ENCODE measurements at regions not wholly inside any gene's neighbourhood (a gene's known extent, or its start where the extent isn't known, plus 50 kb on each side); places are given as distances from the start of the nearest gene placed in this dataset.
"Not testable (repeated sequence)": the region's sequence is repeated elsewhere in the genome, so short reads cannot be mapped to it uniquely, and the experiment has no call there.

DNA sequence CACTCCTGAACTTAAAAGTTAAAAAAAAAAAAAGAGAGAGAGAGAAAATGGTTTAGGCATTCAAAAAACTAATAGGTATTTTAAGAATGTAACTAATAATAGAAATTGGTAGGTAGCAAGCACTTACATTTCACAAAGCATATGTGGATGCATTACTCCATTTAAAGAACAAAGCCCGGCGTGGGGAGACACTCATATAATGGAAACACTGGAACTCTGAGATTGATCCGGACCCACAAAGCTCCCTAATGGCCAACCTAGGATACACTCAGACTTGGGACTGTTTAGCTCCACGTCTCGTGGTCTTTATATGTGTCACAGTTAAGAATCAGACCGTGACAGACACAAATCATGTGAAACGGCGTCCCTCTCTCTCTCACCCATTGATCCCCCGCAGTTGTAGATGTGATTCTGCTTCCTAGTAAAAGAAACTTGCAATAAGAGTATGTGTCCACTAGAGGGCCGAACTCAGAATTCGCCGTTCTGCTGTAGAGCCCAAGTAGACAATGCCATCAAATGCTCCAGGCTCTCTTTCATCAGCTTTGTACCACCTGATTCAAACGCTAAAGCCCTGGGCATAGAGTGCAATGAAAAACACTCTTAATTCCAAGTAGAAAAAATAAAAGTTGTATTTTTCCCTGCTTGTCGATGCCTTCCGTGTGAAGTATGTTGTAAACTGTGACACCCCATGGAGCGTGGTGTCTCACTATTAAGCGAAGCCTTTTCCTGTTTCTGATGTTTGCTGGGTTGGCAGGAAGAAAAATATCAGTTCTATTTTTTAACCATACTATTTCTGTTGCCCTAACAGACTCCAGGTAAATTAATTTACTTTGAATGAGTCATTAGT is 429.0 kb upstream of the MTPN start:
- Histone ChIP-seq H3K9ac (ENCODE audit: low read length) (peak overlapping the region; percentile 24), H3K9me3 (ENCODE audit: control insufficient read depth, low read depth, low read length) (no peaks in the 10 kb centered on the region), H3K4me1 (ENCODE audit: control insufficient read depth, low read depth, low read length) (peaks cover 10% of the 10 kb centered on the region), H3K36me3 (ENCODE audit: control insufficient read depth, low read depth, low read length) (no peaks in the 10 kb centered on the region), H3K4me3 (ENCODE audit: low read length) (peak overlapping the region; percentile 48), H3K27ac (ENCODE audit: low read length) (no peak overlapping the region), H3K27me3 (ENCODE audit: control insufficient read depth, insufficient read depth, low read length) (peaks cover 9% of the 10 kb centered on the region)

DNA sequence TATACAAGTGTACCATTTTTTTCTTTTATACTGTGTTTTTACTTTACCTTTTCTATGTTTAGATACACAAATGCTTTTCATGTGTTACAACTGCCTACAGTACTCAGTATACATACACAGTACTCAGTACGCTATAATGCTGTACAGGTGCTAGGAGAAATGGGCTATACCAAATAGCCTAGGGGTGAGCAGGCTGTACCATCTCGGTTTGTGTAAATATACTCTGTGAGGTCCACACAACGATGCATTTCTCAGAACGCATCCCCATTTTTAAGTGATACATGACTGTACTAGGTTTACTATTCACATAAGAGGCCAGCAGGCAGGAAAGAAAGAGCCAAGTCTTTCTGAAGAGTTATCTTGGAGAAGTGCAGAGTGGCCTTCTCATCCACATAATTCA is 426.4 kb upstream of the MTPN start:
- H3K9me3 ChIP-seq (ENCODE audit: control insufficient read depth, low read depth, low read length) = no peaks in the 10 kb centered on the region
- no peaks in the 10 kb centered on the region for H3K36me3 ChIP-seq (ENCODE audit: control insufficient read depth, low read depth, low read length)
- H3K9ac ChIP-seq (ENCODE audit: low read length) = no peak overlapping the region
- peaks cover 24% of the 10 kb centered on the region for H3K4me1 ChIP-seq (ENCODE audit: control insufficient read depth, low read depth, low read length)
- H3K4me3 ChIP-seq (ENCODE audit: low read length) = no peak overlapping the region
- H3K27me3 ChIP-seq (ENCODE audit: control insufficient read depth, insufficient read depth, low read length) = peaks cover 23% of the 10 kb centered on the region
- no peak overlapping the region for H3K27ac ChIP-seq (ENCODE audit: low read length)

DNA sequence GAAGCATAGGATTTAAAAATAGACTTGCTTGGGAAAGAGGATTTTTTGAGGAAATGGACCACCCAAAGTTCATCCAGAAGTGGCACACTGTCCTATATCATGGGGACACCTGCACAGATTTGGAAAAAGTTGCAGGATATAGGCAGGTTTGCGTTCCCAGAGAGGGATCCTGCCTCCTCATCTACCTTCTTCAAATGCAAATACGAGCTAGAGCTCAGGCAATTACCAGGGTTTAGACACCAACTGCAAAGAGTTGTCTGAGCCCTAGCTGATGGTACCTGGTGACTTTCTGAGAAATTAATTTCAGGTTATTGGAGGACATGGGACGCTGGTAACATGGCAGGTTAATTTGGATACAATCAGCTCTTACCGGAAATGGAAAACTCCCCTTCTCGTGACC is 423.7 kb upstream of the MTPN start:
- Histone ChIP-seq H3K27ac (ENCODE audit: low read length) (no peak overlapping the region), H3K9ac (ENCODE audit: low read length) (no peak overlapping the region), H3K27me3 (ENCODE audit: control insufficient read depth, insufficient read depth, low read length) (peaks cover 27% of the 10 kb centered on the region), H3K9me3 (ENCODE audit: control insufficient read depth, low read depth, low read length) (no peaks in the 10 kb centered on the region), H3K4me1 (ENCODE audit: control insufficient read depth, low read depth, low read length) (peaks cover 19% of the 10 kb centered on the region), H3K36me3 (ENCODE audit: control insufficient read depth, low read depth, low read length) (no peaks in the 10 kb centered on the region), H3K4me3 (ENCODE audit: low read length) (no peak overlapping the region)

DNA sequence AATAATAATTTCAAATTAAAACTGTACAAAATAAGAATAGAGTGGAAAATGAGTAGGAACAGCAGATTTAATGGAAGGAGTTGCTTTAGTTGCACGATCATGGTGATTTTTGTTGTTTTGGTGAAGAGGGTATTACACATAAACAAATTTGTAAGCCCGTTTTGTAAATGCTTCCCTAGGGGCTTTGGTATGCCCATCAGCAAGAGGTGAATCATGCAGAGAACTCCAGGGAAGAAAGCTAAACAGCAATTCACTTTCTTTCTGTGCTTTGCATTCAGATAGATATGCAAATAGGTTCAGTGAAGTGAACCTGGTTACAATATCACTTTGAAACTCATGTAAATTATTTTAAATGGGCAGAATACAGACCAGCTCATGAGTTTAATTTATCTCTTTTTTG is 422.2 kb upstream of the MTPN start:
- Histone ChIP-seq H3K4me1 (ENCODE audit: control insufficient read depth, low read depth, low read length) (peaks cover 17% of the 10 kb centered on the region), H3K4me3 (ENCODE audit: low read length) (peak overlapping the region; percentile 25), H3K36me3 (ENCODE audit: control insufficient read depth, low read depth, low read length) (no peaks in the 10 kb centered on the region), H3K27ac (ENCODE audit: low read length) (no peak overlapping the region), H3K27me3 (ENCODE audit: control insufficient read depth, insufficient read depth, low read length) (peaks cover 27% of the 10 kb centered on the region), H3K9ac (ENCODE audit: low read length) (no peak overlapping the region), H3K9me3 (ENCODE audit: control insufficient read depth, low read depth, low read length) (no peaks in the 10 kb centered on the region)

DNA sequence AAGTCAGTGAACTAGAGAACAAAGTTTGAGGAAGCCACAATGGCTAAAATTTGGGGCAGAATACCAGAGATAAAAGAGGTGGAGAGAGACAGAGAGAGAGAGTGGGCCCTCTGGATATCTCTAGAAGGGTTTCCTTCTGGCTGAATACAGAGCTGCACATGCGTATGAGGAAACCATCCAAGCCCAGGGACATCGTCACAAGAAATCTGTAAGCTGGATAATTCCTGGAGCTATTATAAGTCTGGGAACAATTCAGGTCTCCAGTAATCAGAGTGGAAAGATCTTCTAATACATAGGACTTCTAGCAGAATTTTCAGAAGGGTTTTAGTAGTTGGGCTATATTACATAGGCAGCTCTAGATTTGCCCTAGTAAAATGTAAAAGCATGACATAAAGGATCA is 415.7 kb upstream of the MTPN start:
- Histone ChIP-seq H3K9ac (ENCODE audit: low read length) (no peak overlapping the region), H3K27me3 (ENCODE audit: control insufficient read depth, insufficient read depth, low read length) (no peaks in the 10 kb centered on the region), H3K9me3 (ENCODE audit: control insufficient read depth, low read depth, low read length) (no peaks in the 10 kb centered on the region), H3K4me1 (ENCODE audit: control insufficient read depth, low read depth, low read length) (peaks cover 6% of the 10 kb centered on the region), H3K4me3 (ENCODE audit: low read length) (no peak overlapping the region), H3K27ac (ENCODE audit: low read length) (no peak overlapping the region), H3K36me3 (ENCODE audit: control insufficient read depth, low read depth, low read length) (no peaks in the 10 kb centered on the region)

DNA sequence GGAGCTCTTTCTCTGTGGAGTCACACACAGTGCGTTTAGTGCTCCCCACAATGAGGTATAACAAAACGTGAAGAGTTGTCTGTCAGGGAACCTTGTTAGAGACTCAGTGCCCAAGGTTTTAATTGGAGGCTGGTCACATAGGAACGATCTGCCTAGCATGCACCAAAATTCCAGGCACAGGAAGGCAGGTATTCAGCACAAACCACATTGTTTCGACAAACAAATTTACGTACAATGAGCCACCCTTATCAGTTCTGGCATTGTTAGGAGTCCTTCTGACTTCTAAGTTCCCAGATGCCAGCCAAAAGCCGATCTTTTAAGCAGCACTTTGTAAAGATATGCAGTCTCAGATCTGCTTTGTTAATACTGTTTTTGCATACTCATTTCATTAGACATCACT is 414.2 kb upstream of the MTPN start:
- Histone ChIP-seq H3K4me1 (ENCODE audit: control insufficient read depth, low read depth, low read length) (peaks cover 6% of the 10 kb centered on the region), H3K9me3 (ENCODE audit: control insufficient read depth, low read depth, low read length) (no peaks in the 10 kb centered on the region), H3K27ac (ENCODE audit: low read length) (no peak overlapping the region), H3K9ac (ENCODE audit: low read length) (no peak overlapping the region), H3K4me3 (ENCODE audit: low read length) (no peak overlapping the region), H3K36me3 (ENCODE audit: control insufficient read depth, low read depth, low read length) (no peaks in the 10 kb centered on the region), H3K27me3 (ENCODE audit: control insufficient read depth, insufficient read depth, low read length) (no peaks in the 10 kb centered on the region)

DNA sequence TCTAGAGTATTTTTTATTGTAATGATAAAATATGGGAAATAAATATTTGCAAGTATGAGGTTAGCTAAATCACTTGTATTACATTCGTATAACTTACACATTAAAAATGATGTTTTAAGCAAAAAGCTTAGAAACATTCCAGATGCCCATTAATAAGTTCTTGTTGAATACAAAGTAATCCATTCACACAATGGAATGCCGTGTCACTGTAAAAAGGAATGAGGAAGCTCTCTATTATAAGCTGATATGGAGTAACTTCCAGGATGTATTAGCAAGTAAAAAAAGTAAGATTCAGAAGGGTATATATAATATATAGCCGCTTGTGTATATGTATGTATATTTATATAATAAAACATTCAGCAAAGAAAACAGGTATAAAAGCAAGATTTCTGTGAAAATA is 412.8 kb upstream of the MTPN start:
- Histone ChIP-seq H3K27me3 (ENCODE audit: control insufficient read depth, insufficient read depth, low read length) (no peaks in the 10 kb centered on the region), H3K27ac (ENCODE audit: low read length) (no peak overlapping the region), H3K36me3 (ENCODE audit: control insufficient read depth, low read depth, low read length) (no peaks in the 10 kb centered on the region), H3K9me3 (ENCODE audit: control insufficient read depth, low read depth, low read length) (no peaks in the 10 kb centered on the region), H3K4me1 (ENCODE audit: control insufficient read depth, low read depth, low read length) (peaks cover 6% of the 10 kb centered on the region), H3K4me3 (ENCODE audit: low read length) (no peak overlapping the region), H3K9ac (ENCODE audit: low read length) (no peak overlapping the region)

DNA sequence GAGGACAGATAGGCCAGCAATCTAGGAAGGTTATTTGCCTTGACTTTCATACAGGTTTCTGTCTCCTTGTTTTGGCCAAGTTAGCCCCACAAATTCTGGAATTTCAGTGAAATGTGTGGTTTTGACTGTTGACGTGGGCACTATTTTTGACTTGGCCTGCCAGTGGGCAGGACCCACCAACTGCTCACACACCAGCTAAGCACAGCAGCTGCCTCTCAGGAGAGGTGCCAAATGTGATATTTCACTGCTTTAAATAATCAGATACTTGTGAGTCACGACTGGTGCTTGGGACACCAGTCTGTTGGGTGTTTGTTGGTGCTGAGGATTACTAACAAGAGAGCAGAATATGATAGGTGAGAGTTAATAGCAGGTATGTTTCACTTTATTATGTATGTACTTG is 409.7 kb upstream of the MTPN start:
- Histone ChIP-seq H3K27me3 (ENCODE audit: control insufficient read depth, insufficient read depth, low read length) (no peaks in the 10 kb centered on the region), H3K9ac (ENCODE audit: low read length) (no peak overlapping the region), H3K4me1 (ENCODE audit: control insufficient read depth, low read depth, low read length) (peaks cover 6% of the 10 kb centered on the region)

DNA sequence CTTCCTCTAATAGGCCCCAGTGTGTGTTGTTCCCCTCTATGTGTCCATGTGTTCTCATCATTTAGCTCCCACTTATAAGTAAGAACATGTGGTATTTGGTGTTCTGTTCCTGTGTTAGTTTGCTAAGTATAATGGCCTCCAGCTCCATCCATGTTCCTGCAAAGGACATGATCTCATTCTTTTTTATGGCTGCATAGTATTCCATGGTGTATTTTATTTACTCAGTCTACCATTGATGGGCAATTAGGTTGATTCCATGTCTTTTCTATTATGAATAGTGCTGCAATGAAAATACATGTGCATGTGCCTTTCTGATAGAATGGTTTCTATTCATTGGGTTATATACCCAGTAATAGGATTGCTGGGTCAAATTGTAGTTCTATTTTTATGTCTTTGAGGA is 394.2 kb upstream of the MTPN start:
- H3K36me3 ChIP-seq (ENCODE audit: control insufficient read depth, low read depth, low read length); H3K9ac ChIP-seq (ENCODE audit: low read length); H3K27ac ChIP-seq (ENCODE audit: low read length): not testable (repeated sequence)

More for the DNA sequence above, 409.7 kb upstream of the MTPN start:
- H3K4me3 ChIP-seq (ENCODE audit: low read length) = no peak overlapping the region
- no peak overlapping the region for H3K27ac ChIP-seq (ENCODE audit: low read length)
- no peaks in the 10 kb centered on the region for H3K36me3 ChIP-seq (ENCODE audit: control insufficient read depth, low read depth, low read length)
- H3K9me3 ChIP-seq (ENCODE audit: control insufficient read depth, low read depth, low read length) = no peaks in the 10 kb centered on the region

DNA sequence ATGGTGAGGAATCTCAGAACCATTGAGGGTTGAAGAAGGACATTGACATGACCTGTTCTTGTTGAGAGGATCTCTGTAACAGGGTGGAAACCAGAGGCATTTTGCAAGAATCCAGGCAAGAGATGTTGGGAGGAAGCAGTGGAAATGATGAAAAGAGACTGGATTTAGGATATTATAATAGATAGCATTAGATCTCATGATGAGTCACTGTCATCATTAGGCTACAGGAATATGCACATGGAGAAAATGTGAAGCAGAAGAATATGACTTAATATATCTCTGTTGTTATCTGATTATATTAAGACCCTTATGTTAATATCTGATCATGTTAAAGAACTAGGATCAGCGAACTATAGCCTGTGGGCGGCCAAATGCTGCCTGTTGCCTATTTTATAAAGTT is 393.0 kb upstream of the MTPN start:
- no peaks in the 10 kb centered on the region for H3K27me3 ChIP-seq (ENCODE audit: control insufficient read depth, insufficient read depth, low read length)
- H3K4me3 ChIP-seq (ENCODE audit: low read length) = no peak overlapping the region
- H3K4me1 ChIP-seq (ENCODE audit: control insufficient read depth, low read depth, low read length) = no peaks in the 10 kb centered on the region
- no peak overlapping the region for H3K27ac ChIP-seq (ENCODE audit: low read length)
- no peaks in the 10 kb centered on the region for H3K9me3 ChIP-seq (ENCODE audit: control insufficient read depth, low read depth, low read length)
- no peak overlapping the region for H3K9ac ChIP-seq (ENCODE audit: low read length)
- no peaks in the 10 kb centered on the region for H3K36me3 ChIP-seq (ENCODE audit: control insufficient read depth, low read depth, low read length)

More for the DNA sequence above, 394.2 kb upstream of the MTPN start:
- not testable (repeated sequence) for H3K4me1 ChIP-seq (ENCODE audit: control insufficient read depth, low read depth, low read length); H3K9me3 ChIP-seq (ENCODE audit: control insufficient read depth, low read depth, low read length); H3K4me3 ChIP-seq (ENCODE audit: low read length); H3K27me3 ChIP-seq (ENCODE audit: control insufficient read depth, insufficient read depth, low read length)

DNA sequence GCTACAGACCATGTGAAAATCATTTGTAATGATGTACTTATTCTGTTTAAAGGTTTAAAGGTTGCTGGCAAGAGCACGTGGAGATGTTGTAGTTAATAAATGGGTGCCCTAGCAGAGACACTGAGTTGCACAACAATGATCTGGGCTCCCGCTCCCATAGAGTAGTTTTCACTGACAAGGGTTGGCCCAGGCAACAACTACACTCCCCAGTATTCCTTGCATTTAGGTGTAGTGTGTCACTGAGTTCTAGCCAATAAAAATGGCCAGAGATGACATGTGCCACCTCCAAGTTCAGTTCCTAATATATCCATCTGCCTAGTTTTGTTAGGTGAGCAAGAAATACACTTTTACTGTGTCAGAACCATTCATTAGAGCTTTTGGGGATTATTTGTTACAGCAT is 392.1 kb upstream of the MTPN start:
- no peak overlapping the region for H3K27ac ChIP-seq (ENCODE audit: low read length)
- no peak overlapping the region for H3K9ac ChIP-seq (ENCODE audit: low read length)
- H3K9me3 ChIP-seq (ENCODE audit: control insufficient read depth, low read depth, low read length) = no peaks in the 10 kb centered on the region
- H3K4me3 ChIP-seq (ENCODE audit: low read length) = no peak overlapping the region
- no peaks in the 10 kb centered on the region for H3K36me3 ChIP-seq (ENCODE audit: control insufficient read depth, low read depth, low read length)
- no peaks in the 10 kb centered on the region for H3K4me1 ChIP-seq (ENCODE audit: control insufficient read depth, low read depth, low read length)
- H3K27me3 ChIP-seq (ENCODE audit: control insufficient read depth, insufficient read depth, low read length) = no peaks in the 10 kb centered on the region

DNA sequence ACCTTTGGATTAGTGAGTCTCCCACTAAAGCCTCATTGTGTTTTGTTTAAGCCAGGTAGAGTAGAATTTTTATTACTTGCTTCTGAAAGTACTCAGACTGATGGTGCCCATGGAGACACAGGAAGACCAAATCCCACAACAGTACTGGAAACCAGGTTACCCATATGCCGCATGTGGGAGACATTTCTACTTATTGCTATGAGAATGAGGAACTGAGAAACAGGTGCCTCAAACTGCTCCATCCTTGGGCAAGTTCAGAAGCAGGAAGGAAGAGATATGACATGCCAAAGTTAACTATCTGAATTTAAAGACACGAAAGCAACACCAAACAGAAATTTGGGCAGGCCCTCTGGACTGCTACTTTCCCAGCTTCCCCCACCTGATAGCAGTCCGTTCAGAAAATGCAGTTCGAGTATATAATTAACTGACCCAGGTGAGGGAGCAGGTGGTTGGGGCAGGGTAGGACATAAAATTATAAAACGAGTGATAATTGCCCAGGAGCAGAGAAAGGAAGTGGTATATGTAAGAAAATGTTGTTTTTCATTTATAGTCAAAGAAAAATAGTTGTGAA is 382.3 kb upstream of the MTPN start:
- no peak overlapping the region for H3K9ac ChIP-seq (ENCODE audit: low read length)
- no peaks in the 10 kb centered on the region for H3K27me3 ChIP-seq (ENCODE audit: control insufficient read depth, insufficient read depth, low read length)
- H3K4me1 ChIP-seq (ENCODE audit: control insufficient read depth, low read depth, low read length) = no peaks in the 10 kb centered on the region
- H3K4me3 ChIP-seq (ENCODE audit: low read length) = no peak overlapping the region
- H3K9me3 ChIP-seq (ENCODE audit: control insufficient read depth, low read depth, low read length) = no peaks in the 10 kb centered on the region
- H3K27ac ChIP-seq (ENCODE audit: low read length) = no peak overlapping the region
- no peaks in the 10 kb centered on the region for H3K36me3 ChIP-seq (ENCODE audit: control insufficient read depth, low read depth, low read length)
